ENCODE measurements at regions not wholly inside any gene's neighbourhood (a gene's known extent, or its start where the extent isn't known, plus 50 kb on each side); places are given as distances from the start of the nearest gene placed in this dataset.
A peak's percentile ranks its signal among the peaks of the same experiment; 100 is the strongest.

- no peak for FAIRE-seq
- ChIA-PET POLR2A (interaction anchor here (0.8 to 1.4 kb wide), 3 partner anchors 16 to 68 kb away, joined by 3 to 6 read pairs (median 4); partner anchors contain the start of gene EGLN3), CTCF (ENCODE audit: low intra/inter-chr PET ratio) (no interaction called here)
- in situ Hi-C loops (cut with MboI) = no loop called here
- Histone ChIP-seq H3K79me2 (ENCODE audit: control insufficient read depth, insufficient read depth, low read length) (no peaks in the 10 kb centered on the region), H4K20me1 (replicated peaks; ENCODE audit: control insufficient read depth, insufficient read depth, low read length) (no peaks in the 10 kb centered on the region), H3K4me1 (replicated peaks in 1 of 2; ENCODE audit: control insufficient read depth in 2 of 2, insufficient read depth in 2 of 2, low read length in 2 of 2) (peaks cover 0 to 4% of the 10 kb centered on the region in 2 experiments; a peak in 2 of 5 replicates), H3K4me3 (no peak overlapping the region), H3K9ac (ENCODE audit: insufficient read depth in 1 of 2, low read depth in 2 of 2, low read length in 2 of 2) (no peak overlapping the region), H3K9me3 (replicated peaks; ENCODE audit: control insufficient read depth, insufficient read depth, low read depth, low read length) (no peaks in the 10 kb centered on the region), H2AFZ (ENCODE audit: low read depth, low read length) (peak overlapping the region; percentile 81), H3K27me3 (ENCODE audit: control insufficient read depth in 2 of 2, insufficient read depth in 2 of 2, low read length in 2 of 2) (no peaks in the 10 kb centered on the region), H3K9me1 (ENCODE audit: control insufficient read depth, insufficient read depth, low read length) (no peaks in the 10 kb centered on the region), H3K4me2 (ENCODE audit: insufficient read depth, low read length) (peak overlapping the region; percentile 47), H3K36me3 (ENCODE audit: control insufficient read depth, insufficient read depth, low read length) (no peaks in the 10 kb centered on the region), H3K27ac (ENCODE audit: extremely low read depth, low read depth, low read length) (no peak overlapping the region)
- 39% methylated on average over 17 of the region's 17 CpGs for WGBS (ENCODE audit: insufficient coverage, low coverage, missing lambda C conversion rate)
- DNase-seq (ENCODE audit: extremely low read depth in 1 of 4, low spot score in 3 of 4) = no peak
- TF ChIP-seq ZBTB33 (CRISPR knock-in tag; IDR thresholded peaks at IDR 0.05) = peak; percentile 61; the same call in 1 of the 2 replicates
- no peak for TF ChIP-seq HDAC1 (IDR thresholded peaks at IDR 0.05)
- no peak for TF ChIP-seq SIN3A (IDR thresholded peaks at IDR 0.05; ENCODE audit: borderline replicate concordance in 2 of 2, control insufficient read depth in 1 of 2, low read depth in 2 of 2, low read length in 2 of 2)
- peak; percentile 17; the same call in 1 of the 2 replicates for TF ChIP-seq JUND (IDR thresholded peaks at IDR 0.05; ENCODE audit: borderline replicate concordance, low read depth, low read length)
- TF ChIP-seq JUND (tag; IDR thresholded peaks at IDR 0.05; ENCODE audit: borderline replicate concordance, low read depth, low read length) = no peak
- TF ChIP-seq CEBPG (CRISPR knock-in tag; IDR thresholded peaks at IDR 0.05) = no peak
- TF ChIP-seq CEBPG (tag; conservative IDR thresholded peaks at IDR 0.05 in 1 of 2, IDR thresholded peaks at IDR 0.05 in 1 of 2) = peak; percentile 50 to 65; a peak in 3 of 4 replicates
- TF ChIP-seq, protein P1, sequence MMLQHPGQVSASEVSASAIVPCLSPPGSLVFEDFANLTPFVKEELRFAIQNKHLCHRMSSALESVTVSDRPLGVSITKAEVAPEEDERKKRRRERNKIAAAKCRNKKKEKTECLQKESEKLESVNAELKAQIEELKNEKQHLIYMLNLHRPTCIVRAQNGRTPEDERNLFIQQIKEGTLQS (IDR thresholded peaks at IDR 0.05) = peak; percentile 85
- TF ChIP-seq, protein P1 (CRISPR knock-in tag; conservative IDR thresholded peaks at IDR 0.05) = no peak
- no peak for TF ChIP-seq GATAD2A (IDR thresholded peaks at IDR 0.05)
- TF ChIP-seq CEBPB (tag; IDR thresholded peaks at IDR 0.05) = peak; percentile 73
- BruUV-seq (replicated peaks) = no TSS peak
- intact Hi-C loops (cut with micrococcal nuclease) = no loop called here
- ATAC-seq = peak; percentile 67; the same call in 2 of the 3 replicates
Measured at GRCh38 chr14:34018564-34019244, 67.8 kb upstream of the EGLN3 start.

All from K562 (cell line).